Coronary artery (tissue), 2 donors: ENCODE measurements at regions not wholly inside any gene's neighbourhood (a gene's known extent, or its start where the extent isn't known, plus 50 kb on each side); places are given as distances from the start of the nearest gene placed in this dataset.

Experiments
- DNase-seq: peaks from one replicate; pipeline ENCODE4 v3.0.0-alpha.2; 2017; ENCODE audit warnings: low spot score
- H3K27ac ChIP-seq, 2 donors: fragments of 200-600 bp; sonication (generic); one replicate each; pipeline ENCODE4 v1.5.1; 2016 to 2019
- H3K4me3 ChIP-seq: fragments of 200-600 bp; sonication (generic); 2 replicates; pipeline ENCODE4 v1.5.1; 2016; ENCODE audit warnings: mild to moderate bottlenecking, moderate library complexity
- TF ChIP-seq, protein P1 (sequence below): fragments of 200-600 bp; sonication (generic); IDR thresholded peaks from one replicate; pipeline ENCODE4 v1.5.1; 2019; ENCODE audit warnings: antibody characterized with exemption

GRCh38 chr2:57542081-57542480 is 504.5 kb upstream of the VRK2 start:
- no peak overlapping the region for H3K4me3 ChIP-seq

GRCh38 chr2:57543211-57543610 is 503.4 kb upstream of the VRK2 start:
- no peak overlapping the region for H3K4me3 ChIP-seq
- TF ChIP-seq, protein P1, sequence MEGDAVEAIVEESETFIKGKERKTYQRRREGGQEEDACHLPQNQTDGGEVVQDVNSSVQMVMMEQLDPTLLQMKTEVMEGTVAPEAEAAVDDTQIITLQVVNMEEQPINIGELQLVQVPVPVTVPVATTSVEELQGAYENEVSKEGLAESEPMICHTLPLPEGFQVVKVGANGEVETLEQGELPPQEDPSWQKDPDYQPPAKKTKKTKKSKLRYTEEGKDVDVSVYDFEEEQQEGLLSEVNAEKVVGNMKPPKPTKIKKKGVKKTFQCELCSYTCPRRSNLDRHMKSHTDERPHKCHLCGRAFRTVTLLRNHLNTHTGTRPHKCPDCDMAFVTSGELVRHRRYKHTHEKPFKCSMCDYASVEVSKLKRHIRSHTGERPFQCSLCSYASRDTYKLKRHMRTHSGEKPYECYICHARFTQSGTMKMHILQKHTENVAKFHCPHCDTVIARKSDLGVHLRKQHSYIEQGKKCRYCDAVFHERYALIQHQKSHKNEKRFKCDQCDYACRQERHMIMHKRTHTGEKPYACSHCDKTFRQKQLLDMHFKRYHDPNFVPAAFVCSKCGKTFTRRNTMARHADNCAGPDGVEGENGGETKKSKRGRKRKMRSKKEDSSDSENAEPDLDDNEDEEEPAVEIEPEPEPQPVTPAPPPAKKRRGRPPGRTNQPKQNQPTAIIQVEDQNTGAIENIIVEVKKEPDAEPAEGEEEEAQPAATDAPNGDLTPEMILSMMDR = no peak
- H3K27ac ChIP-seq = no peak overlapping the region
- no peak for DNase-seq

More at GRCh38 chr2:57542081-57542480, 504.5 kb upstream of the VRK2 start:
- no peak overlapping the region for H3K27ac ChIP-seq
- TF ChIP-seq, protein P1 = no peak
- no peak for DNase-seq

- H3K27ac ChIP-seq = no peak overlapping the region
- DNase-seq = no peak
- H3K4me3 ChIP-seq = no peak overlapping the region
- TF ChIP-seq, protein P1 = no peak
These were observed 502.0 kb upstream of the VRK2 start for GRCh38 chr2:57544624-57545023.

DNA sequence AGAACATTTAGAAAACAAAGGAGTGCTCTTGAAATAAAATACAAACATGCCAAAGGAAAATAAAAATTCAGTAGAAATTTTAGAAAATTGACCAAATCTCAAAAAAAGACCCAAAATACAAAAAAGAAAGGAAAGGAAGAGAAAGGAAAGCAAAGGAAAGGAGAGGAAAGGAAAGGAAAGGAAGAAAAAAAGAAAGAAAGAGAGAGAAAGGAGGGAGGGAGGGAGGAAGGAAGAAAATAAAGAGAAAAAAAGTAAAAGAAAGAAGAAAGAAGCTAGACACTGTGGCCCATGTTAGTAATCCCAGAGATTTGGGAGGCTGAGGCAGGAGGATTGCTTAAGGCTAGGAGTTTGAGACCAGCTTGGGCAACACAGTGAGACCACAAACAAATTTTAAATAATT is 500.1 kb upstream of the VRK2 start:
- TF ChIP-seq, protein P1 = no peak

GRCh38 chr2:57549642-57550102 is 496.9 kb upstream of the VRK2 start:
- no peak overlapping the region for H3K27ac ChIP-seq
- H3K4me3 ChIP-seq = no peak overlapping the region
- TF ChIP-seq, protein P1 = no peak
- DNase-seq = no peak

More for the DNA sequence above, 500.1 kb upstream of the VRK2 start:
- no peak overlapping the region for H3K27ac ChIP-seq
- DNase-seq = no peak
- no peak overlapping the region for H3K4me3 ChIP-seq

DNA sequence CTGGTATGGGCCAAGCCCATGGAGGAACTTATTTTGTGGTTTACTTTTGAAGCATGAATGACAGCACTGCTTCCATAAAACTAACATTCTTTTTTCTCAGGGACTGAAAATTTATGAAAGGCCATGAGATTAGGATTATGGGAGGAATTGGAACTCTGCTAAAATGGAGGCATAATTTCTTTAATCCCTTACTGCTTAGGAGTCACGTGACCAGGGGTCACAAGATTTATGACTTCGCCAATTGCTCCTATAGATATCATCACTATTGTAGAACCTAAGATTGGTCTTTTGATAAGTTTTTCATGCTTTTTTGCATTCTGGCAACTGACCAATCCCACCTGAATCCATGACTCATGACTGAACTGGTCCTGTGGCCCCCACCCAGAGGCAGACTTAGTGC is 495.7 kb upstream of the VRK2 start:
- H3K27ac ChIP-seq = no peak overlapping the region
- no peak for DNase-seq
- TF ChIP-seq, protein P1 = no peak
- H3K4me3 ChIP-seq = no peak overlapping the region

DNA sequence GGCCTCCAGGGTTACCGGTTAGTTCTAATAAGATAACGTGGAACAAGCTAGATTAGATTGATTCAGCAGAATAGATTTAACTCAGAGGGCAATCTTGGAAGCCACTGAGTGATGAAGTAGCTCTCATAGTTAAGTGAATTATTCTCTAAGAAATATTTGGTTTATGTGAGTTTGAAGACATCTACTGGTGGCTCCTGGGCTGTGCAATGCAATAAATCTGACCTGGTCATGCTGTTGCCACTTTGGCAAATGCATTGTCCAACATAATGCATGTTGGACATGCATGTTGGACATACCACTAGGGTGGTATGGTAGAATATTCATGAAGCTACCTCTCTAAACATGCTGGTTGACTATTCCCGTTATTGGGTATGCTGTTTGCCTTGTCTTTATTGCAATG is 493.7 kb upstream of the VRK2 start:
- TF ChIP-seq, protein P1 = no peak
- no peak for DNase-seq
- H3K27ac ChIP-seq = no peak overlapping the region
- H3K4me3 ChIP-seq = no peak overlapping the region
